ENCODE measurements at regions not wholly inside any gene's neighbourhood (a gene's known extent, or its start where the extent isn't known, plus 50 kb on each side); places are given as distances from the start of the nearest gene placed in this dataset.
A peak's percentile ranks its signal among the peaks of the same experiment; 100 is the strongest.

- no peaks in the 10 kb centered on the region for H3K27me3 Mint-ChIP-seq (ENCODE audit: insufficient read depth, low read depth, poor library complexity)
- Histone ChIP-seq H3K27me3 (ENCODE audit: insufficient read depth) (no peaks in the 10 kb centered on the region), H3F3A (replicated peaks; ENCODE audit: low read depth) (no peaks in the 10 kb centered on the region), H3K36me3 (ENCODE audit: insufficient read depth) (no peaks in the 10 kb centered on the region), H3K4me2 (no peak overlapping the region), H3K9me2 (ENCODE audit: insufficient read depth) (no peaks in the 10 kb centered on the region), H3K79me2 (replicated peaks; ENCODE audit: insufficient read depth) (no peaks in the 10 kb centered on the region), H3K27ac (ENCODE audit: low read depth) (no peak overlapping the region), H3K4me3 (no peak overlapping the region), H3K4me1 (ENCODE audit: insufficient read depth) (no peaks in the 10 kb centered on the region), H4K20me1 (replicated peaks; ENCODE audit: insufficient read depth) (no peaks in the 10 kb centered on the region), H2AFZ (no peak overlapping the region)
- TF ChIP-seq JUNB (IDR thresholded peaks at IDR 0.05; ENCODE audit: unreplicated experiment) (no peak), CREB1 (CRISPR knock-in tag; IDR thresholded peaks at IDR 0.05; ENCODE audit: low read depth) (no peak), POLR2AphosphoS5 (IDR thresholded peaks at IDR 0.05; ENCODE audit: low read depth) (no peak), ZNF114 (CRISPR knock-in tag; IDR thresholded peaks at IDR 0.05) (no peak), EZH2 (IDR thresholded peaks at IDR 0.05; ENCODE audit: low read depth, unreplicated experiment) (no peak)
- H3K36me3 Mint-ChIP-seq (ENCODE audit: low read depth): no peaks in the 10 kb centered on the region
- no peak overlapping the region for H3K4me3 Mint-ChIP-seq
- H3K9me3 Mint-ChIP-seq: no peaks in the 10 kb centered on the region
- DNase-seq (ENCODE audit: low spot score) (peak; percentile 23), ATAC-seq (no peak)
- H3K27ac Mint-ChIP-seq: no peak overlapping the region
- H3K4me1 Mint-ChIP-seq: no peaks in the 10 kb centered on the region
These were observed 725.0 kb downstream of the ETS1 start for GRCh38 chr11:127862406-127862805.

GRCh38 chr11:127859941-127860354, 727.4 kb downstream of the ETS1 start:
- Mint-ChIP-seq H3K4me1 (no peaks in the 10 kb centered on the region), H3K27ac (no peak overlapping the region), H3K4me3 (no peak overlapping the region), H3K27me3 (ENCODE audit: insufficient read depth, low read depth, poor library complexity) (no peaks in the 10 kb centered on the region), H3K36me3 (ENCODE audit: low read depth) (no peaks in the 10 kb centered on the region), H3K9me3 (no peaks in the 10 kb centered on the region)
- Histone ChIP-seq H3K27me3 (ENCODE audit: insufficient read depth) (no peaks in the 10 kb centered on the region), H3F3A (replicated peaks; ENCODE audit: low read depth) (no peaks in the 10 kb centered on the region), H3K4me3 (no peak overlapping the region), H3K27ac (ENCODE audit: low read depth) (no peak overlapping the region), H3K9me2 (ENCODE audit: insufficient read depth) (no peaks in the 10 kb centered on the region), H3K4me1 (ENCODE audit: insufficient read depth) (no peaks in the 10 kb centered on the region), H3K79me2 (replicated peaks; ENCODE audit: insufficient read depth) (no peaks in the 10 kb centered on the region), H2AFZ (no peak overlapping the region), H3K4me2 (no peak overlapping the region), H4K20me1 (replicated peaks; ENCODE audit: insufficient read depth) (no peaks in the 10 kb centered on the region), H3K36me3 (ENCODE audit: insufficient read depth) (no peaks in the 10 kb centered on the region)
- no peak for DNase-seq (ENCODE audit: low spot score)
- no peak for ATAC-seq
- TF ChIP-seq CTCF (conservative IDR thresholded peaks at IDR 0.05; ENCODE audit: low read depth in 2 of 2): no peak
- no peak for TF ChIP-seq ETS1 (IDR thresholded peaks at IDR 0.05)
- TF ChIP-seq NANOG (IDR thresholded peaks at IDR 0.05; ENCODE audit: borderline replicate concordance): no peak
- TF ChIP-seq ZNF114 (CRISPR knock-in tag; IDR thresholded peaks at IDR 0.05): no peak
- no peak for TF ChIP-seq EZH2 (IDR thresholded peaks at IDR 0.05; ENCODE audit: low read depth, unreplicated experiment)
- TF ChIP-seq STAT1 (IDR thresholded peaks at IDR 0.05; ENCODE audit: unreplicated experiment): no peak
- no peak for TF ChIP-seq CREB1 (CRISPR knock-in tag; IDR thresholded peaks at IDR 0.05; ENCODE audit: low read depth)
- no peak for TF ChIP-seq REST (IDR thresholded peaks at IDR 0.05; ENCODE audit: unreplicated experiment)
- TF ChIP-seq JUNB (IDR thresholded peaks at IDR 0.05; ENCODE audit: unreplicated experiment): no peak
- TF ChIP-seq EZH2phosphoT487 (IDR thresholded peaks at IDR 0.05; ENCODE audit: unreplicated experiment): no peak
- no peak for TF ChIP-seq ZNF331 (CRISPR knock-in tag; IDR thresholded peaks at IDR 0.05; ENCODE audit: low read depth)

Data from GM23338 (cell line).